Mesothelial cell of epicardium (in vitro differentiated cells): ENCODE measurements at regions not wholly inside any gene's neighbourhood (a gene's known extent, or its start where the extent isn't known, plus 50 kb on each side); places are given as distances from the start of the nearest gene placed in this dataset.

ENCODE experiments used
- DNase-seq, 2 experiments: peaks; one replicate each; pipeline ENCODE4 v3.0.0; 2021; ENCODE audit warnings: low spot score in 2 of 2; ENCODE audit not compliant: unreplicated experiment in 2 of 2
- H3K27ac Mint-ChIP-seq: 2 replicates; pipeline ENCODE4 v1.8.0; 2021; ENCODE audit warnings: mixed read lengths
- H3K27me3 Mint-ChIP-seq: 2 replicates; pipeline ENCODE4 v1.8.0; 2021; ENCODE audit warnings: low read depth, mixed read lengths
- H3K36me3 Mint-ChIP-seq: 2 replicates; pipeline ENCODE4 v1.8.0; 2021; ENCODE audit warnings: mixed read lengths
- H3K4me1 Mint-ChIP-seq: 2 replicates; pipeline ENCODE4 v1.8.0; 2021; ENCODE audit warnings: mixed read lengths
- H3K4me3 Mint-ChIP-seq: 2 replicates; pipeline ENCODE4 v1.8.0; 2021; ENCODE audit warnings: mild to moderate bottlenecking, moderate library complexity, mixed read lengths
- H3K9me3 Mint-ChIP-seq: 2 replicates; pipeline ENCODE4 v1.8.0; 2021; ENCODE audit warnings: mixed read lengths
- TF ChIP-seq, protein P1 (sequence below): fragments of 200-600 bp; sonication (generic); IDR thresholded peaks from one replicate; pipeline ENCODE4 v1.5.0; 2021; ENCODE audit warnings: antibody characterized with exemption; ENCODE audit not compliant: unreplicated experiment

GRCh38 chr11:109223451-109223850 lies 198.5 kb upstream of the C11orf87 start:
- Mint-ChIP-seq H3K27me3 (no peaks in the 10 kb centered on the region), H3K9me3 (peaks cover 27% of the 10 kb centered on the region), H3K4me1 (no peaks in the 10 kb centered on the region), H3K27ac (no peak overlapping the region), H3K36me3 (no peaks in the 10 kb centered on the region), H3K4me3 (no peak overlapping the region)
- DNase-seq, result no peak
- TF ChIP-seq, protein P1, sequence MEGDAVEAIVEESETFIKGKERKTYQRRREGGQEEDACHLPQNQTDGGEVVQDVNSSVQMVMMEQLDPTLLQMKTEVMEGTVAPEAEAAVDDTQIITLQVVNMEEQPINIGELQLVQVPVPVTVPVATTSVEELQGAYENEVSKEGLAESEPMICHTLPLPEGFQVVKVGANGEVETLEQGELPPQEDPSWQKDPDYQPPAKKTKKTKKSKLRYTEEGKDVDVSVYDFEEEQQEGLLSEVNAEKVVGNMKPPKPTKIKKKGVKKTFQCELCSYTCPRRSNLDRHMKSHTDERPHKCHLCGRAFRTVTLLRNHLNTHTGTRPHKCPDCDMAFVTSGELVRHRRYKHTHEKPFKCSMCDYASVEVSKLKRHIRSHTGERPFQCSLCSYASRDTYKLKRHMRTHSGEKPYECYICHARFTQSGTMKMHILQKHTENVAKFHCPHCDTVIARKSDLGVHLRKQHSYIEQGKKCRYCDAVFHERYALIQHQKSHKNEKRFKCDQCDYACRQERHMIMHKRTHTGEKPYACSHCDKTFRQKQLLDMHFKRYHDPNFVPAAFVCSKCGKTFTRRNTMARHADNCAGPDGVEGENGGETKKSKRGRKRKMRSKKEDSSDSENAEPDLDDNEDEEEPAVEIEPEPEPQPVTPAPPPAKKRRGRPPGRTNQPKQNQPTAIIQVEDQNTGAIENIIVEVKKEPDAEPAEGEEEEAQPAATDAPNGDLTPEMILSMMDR, result no peak

GRCh38 chr11:109229682-109230081 lies 192.3 kb upstream of the C11orf87 start:
- Mint-ChIP-seq H3K27ac (no peak overlapping the region), H3K27me3 (peaks cover 9% of the 10 kb centered on the region), H3K4me1 (no peaks in the 10 kb centered on the region), H3K4me3 (no peak overlapping the region), H3K9me3 (peaks cover 6% of the 10 kb centered on the region), H3K36me3 (no peaks in the 10 kb centered on the region)
- TF ChIP-seq, protein P1, result no peak
- no peak for DNase-seq

GRCh38 chr11:109236188-109236587 lies 185.8 kb upstream of the C11orf87 start:
- H3K4me1 Mint-ChIP-seq, result no peaks in the 10 kb centered on the region
- H3K27me3 Mint-ChIP-seq, result peaks cover 11% of the 10 kb centered on the region
- TF ChIP-seq, protein P1, result no peak
- no peak for DNase-seq
- H3K9me3 Mint-ChIP-seq, result peaks cover 9% of the 10 kb centered on the region
- no peak overlapping the region for H3K4me3 Mint-ChIP-seq
- H3K36me3 Mint-ChIP-seq, result no peaks in the 10 kb centered on the region
- no peak overlapping the region for H3K27ac Mint-ChIP-seq

DNA sequence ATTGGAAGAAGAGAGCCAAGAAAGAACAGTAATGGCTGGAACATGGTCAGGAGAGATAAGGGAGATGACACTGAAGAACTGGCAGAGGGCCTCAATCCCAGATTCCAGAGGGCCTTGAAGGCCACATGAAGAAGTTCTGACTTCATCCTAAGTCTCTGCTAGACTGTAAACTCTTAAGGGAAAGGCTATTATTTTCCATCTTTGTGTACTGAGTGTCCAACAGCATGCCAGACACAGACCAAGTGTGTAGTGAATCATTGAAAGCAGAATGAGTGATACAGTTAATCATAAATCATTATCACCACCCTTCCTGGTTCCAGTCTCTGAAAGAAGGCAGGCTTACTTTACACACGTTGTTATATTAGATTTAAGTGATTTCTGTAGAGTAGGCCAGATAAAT lies 185.3 kb upstream of the C11orf87 start:
- Mint-ChIP-seq H3K27ac (no peak overlapping the region), H3K9me3 (peaks cover 9% of the 10 kb centered on the region), H3K4me3 (no peak overlapping the region), H3K36me3 (no peaks in the 10 kb centered on the region), H3K27me3 (peaks cover 6% of the 10 kb centered on the region), H3K4me1 (no peaks in the 10 kb centered on the region)
- no peak for DNase-seq
- TF ChIP-seq, protein P1, result no peak

GRCh38 chr11:109237636-109238035 lies 184.4 kb upstream of the C11orf87 start:
- H3K4me1 Mint-ChIP-seq, result no peaks in the 10 kb centered on the region
- DNase-seq, result no peak
- H3K27ac Mint-ChIP-seq, result no peak overlapping the region
- peaks cover 9% of the 10 kb centered on the region for H3K9me3 Mint-ChIP-seq
- H3K27me3 Mint-ChIP-seq, result peaks cover 2% of the 10 kb centered on the region
- no peaks in the 10 kb centered on the region for H3K36me3 Mint-ChIP-seq
- TF ChIP-seq, protein P1, result no peak
- H3K4me3 Mint-ChIP-seq, result no peak overlapping the region

DNA sequence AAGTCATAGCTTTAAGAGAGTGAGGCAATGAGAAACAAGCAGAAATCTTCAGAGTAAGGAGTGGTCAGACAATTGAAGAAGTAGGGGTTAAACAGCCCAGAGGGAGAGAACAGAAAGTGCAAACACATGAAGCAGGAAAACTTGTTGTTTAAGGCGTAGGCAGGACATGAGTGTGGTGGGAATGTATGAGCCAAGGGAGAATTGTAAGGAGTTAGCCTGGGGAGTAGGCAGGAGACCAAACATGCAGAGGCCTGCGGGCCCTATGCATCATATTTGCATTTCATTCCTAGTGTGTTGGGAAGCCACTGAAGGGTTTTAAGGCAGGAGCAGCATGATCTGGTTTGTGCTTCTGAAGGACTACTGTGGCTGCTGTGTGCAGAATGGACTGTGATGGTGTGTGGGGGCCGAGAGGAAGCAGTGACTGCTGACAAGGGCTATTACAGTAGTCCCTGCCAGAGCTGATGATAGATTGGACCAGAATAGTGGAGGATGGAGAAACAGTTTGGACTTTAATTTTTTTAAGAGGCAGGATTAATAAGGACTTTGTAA lies 179.9 kb upstream of the C11orf87 start:
- H3K36me3 Mint-ChIP-seq, result no peaks in the 10 kb centered on the region
- H3K9me3 Mint-ChIP-seq, result peaks cover 9% of the 10 kb centered on the region
- H3K4me1 Mint-ChIP-seq, result no peaks in the 10 kb centered on the region
- no peak for DNase-seq
- H3K27ac Mint-ChIP-seq, result no peak overlapping the region
- TF ChIP-seq, protein P1, result no peak
- no peak overlapping the region for H3K4me3 Mint-ChIP-seq
- H3K27me3 Mint-ChIP-seq, result peaks cover 8% of the 10 kb centered on the region
